WTC11 (cell line): ENCODE measurements at regions not wholly inside any gene's neighbourhood (a gene's known extent, or its start where the extent isn't known, plus 50 kb on each side); places are given as distances from the start of the nearest gene placed in this dataset.

Source experiments
- CDX4 ChIP-seq: fragments of 250-450 bp; sonication (Bioruptor Pico); IDR thresholded peaks from 2 replicates; pipeline ENCODE4 v1.9.0; 2021; ENCODE audit warnings: moderate library complexity, mild to moderate bottlenecking, inconsistent platforms, borderline replicate concordance
- E2F4 ChIP-seq: sonication (generic); formaldehyde crosslinking; IDR thresholded peaks from 2 replicates; pipeline ENCODE4 v1.8.1; 2022; ENCODE audit warnings: low read depth, mild to moderate bottlenecking, moderate library complexity, missing genetic modification reagents, borderline replicate concordance
- ELF4 ChIP-seq: sonication (generic); formaldehyde crosslinking; IDR thresholded peaks from 2 replicates; pipeline ENCODE4 v1.8.1; 2022; ENCODE audit warnings: low read depth, mild to moderate bottlenecking, moderate library complexity, missing genetic modification reagents
- FOXK1 ChIP-seq: sonication (generic); formaldehyde crosslinking; IDR thresholded peaks from 2 replicates; pipeline ENCODE4 v1.8.0; 2022; ENCODE audit warnings: mild to moderate bottlenecking, moderate library complexity, missing genetic modification reagents
- NFYB ChIP-seq: sonication (generic); formaldehyde crosslinking; conservative IDR thresholded peaks from 2 replicates; pipeline ENCODE4 v1.8.0; 2022; ENCODE audit warnings: low read depth, missing genetic modification reagents
- TF ChIP-seq, protein P1 (sequence below): sonication (generic); formaldehyde crosslinking; IDR thresholded peaks from 2 replicates; pipeline ENCODE4 v1.8.1; 2023; ENCODE audit warnings: mild to moderate bottlenecking, moderate library complexity, missing genetic modification reagents
- TF ChIP-seq, protein P2 (sequence below): fragments of 200-600 bp; IDR thresholded peaks from 2 replicates; pipeline ENCODE4 v1.8.0; 2022; ENCODE audit warnings: antibody characterized with exemption
- TF ChIP-seq, protein P3 (sequence below): sonication (generic); formaldehyde crosslinking; IDR thresholded peaks from 2 replicates; pipeline ENCODE4 v1.8.0; 2022; ENCODE audit warnings: missing genetic modification reagents

GRCh38 chr7:42561797-42562196, 324.8 kb upstream of the GLI3 start:
- TF ChIP-seq E2F4 (CRISPR knock-in tag) = no peak
- TF ChIP-seq, protein P1, sequence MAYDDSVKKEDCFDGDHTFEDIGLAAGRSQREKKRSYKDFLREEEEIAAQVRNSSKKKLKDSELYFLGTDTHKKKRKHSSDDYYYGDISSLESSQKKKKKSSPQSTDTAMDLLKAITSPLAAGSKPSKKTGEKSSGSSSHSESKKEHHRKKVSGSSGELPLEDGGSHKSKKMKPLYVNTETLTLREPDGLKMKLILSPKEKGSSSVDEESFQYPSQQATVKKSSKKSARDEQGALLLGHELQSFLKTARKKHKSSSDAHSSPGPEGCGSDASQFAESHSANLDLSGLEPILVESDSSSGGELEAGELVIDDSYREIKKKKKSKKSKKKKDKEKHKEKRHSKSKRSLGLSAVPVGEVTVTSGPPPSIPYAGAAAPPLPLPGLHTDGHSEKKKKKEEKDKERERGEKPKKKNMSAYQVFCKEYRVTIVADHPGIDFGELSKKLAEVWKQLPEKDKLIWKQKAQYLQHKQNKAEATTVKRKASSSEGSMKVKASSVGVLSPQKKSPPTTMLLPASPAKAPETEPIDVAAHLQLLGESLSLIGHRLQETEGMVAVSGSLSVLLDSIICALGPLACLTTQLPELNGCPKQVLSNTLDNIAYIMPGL (CRISPR knock-in tag) = no peak
- TF ChIP-seq, protein P2, sequence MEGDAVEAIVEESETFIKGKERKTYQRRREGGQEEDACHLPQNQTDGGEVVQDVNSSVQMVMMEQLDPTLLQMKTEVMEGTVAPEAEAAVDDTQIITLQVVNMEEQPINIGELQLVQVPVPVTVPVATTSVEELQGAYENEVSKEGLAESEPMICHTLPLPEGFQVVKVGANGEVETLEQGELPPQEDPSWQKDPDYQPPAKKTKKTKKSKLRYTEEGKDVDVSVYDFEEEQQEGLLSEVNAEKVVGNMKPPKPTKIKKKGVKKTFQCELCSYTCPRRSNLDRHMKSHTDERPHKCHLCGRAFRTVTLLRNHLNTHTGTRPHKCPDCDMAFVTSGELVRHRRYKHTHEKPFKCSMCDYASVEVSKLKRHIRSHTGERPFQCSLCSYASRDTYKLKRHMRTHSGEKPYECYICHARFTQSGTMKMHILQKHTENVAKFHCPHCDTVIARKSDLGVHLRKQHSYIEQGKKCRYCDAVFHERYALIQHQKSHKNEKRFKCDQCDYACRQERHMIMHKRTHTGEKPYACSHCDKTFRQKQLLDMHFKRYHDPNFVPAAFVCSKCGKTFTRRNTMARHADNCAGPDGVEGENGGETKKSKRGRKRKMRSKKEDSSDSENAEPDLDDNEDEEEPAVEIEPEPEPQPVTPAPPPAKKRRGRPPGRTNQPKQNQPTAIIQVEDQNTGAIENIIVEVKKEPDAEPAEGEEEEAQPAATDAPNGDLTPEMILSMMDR = no peak
- TF ChIP-seq, protein P3, sequence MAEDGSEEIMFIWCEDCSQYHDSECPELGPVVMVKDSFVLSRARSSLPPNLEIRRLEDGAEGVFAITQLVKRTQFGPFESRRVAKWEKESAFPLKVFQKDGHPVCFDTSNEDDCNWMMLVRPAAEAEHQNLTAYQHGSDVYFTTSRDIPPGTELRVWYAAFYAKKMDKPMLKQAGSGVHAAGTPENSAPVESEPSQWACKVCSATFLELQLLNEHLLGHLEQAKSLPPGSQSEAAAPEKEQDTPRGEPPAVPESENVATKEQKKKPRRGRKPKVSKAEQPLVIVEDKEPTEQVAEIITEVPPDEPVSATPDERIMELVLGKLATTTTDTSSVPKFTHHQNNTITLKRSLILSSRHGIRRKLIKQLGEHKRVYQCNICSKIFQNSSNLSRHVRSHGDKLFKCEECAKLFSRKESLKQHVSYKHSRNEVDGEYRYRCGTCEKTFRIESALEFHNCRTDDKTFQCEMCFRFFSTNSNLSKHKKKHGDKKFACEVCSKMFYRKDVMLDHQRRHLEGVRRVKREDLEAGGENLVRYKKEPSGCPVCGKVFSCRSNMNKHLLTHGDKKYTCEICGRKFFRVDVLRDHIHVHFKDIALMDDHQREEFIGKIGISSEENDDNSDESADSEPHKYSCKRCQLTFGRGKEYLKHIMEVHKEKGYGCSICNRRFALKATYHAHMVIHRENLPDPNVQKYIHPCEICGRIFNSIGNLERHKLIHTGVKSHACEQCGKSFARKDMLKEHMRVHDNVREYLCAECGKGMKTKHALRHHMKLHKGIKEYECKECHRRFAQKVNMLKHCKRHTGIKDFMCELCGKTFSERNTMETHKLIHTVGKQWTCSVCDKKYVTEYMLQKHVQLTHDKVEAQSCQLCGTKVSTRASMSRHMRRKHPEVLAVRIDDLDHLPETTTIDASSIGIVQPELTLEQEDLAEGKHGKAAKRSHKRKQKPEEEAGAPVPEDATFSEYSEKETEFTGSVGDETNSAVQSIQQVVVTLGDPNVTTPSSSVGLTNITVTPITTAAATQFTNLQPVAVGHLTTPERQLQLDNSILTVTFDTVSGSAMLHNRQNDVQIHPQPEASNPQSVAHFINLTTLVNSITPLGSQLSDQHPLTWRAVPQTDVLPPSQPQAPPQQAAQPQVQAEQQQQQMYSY (CRISPR knock-in tag) = no peak
- TF ChIP-seq NFYB (CRISPR knock-in tag) = no peak
- TF ChIP-seq ELF4 = no peak
- no peak for TF ChIP-seq FOXK1 (CRISPR knock-in tag)
- TF ChIP-seq CDX4 (CRISPR knock-in tag) = no peak
